ENCODE measurements at regions not wholly inside any gene's neighbourhood (a gene's known extent, or its start where the extent isn't known, plus 50 kb on each side); places are given as distances from the start of the nearest gene placed in this dataset.

- intact Hi-C loops (cut with micrococcal nuclease; ENCODE audit: unreplicated experiment) (no loop called here), in situ Hi-C loops (cut with HindIII; ENCODE audit: low pct_unique_long_range_greater_than_20kb, low sequenced_read_pairs) (no loop called here)
- no peaks in the 10 kb centered on the region for H3K27me3 ChIP-seq (ENCODE audit: control insufficient read depth, insufficient read depth, low read length)
- no peaks in the 10 kb centered on the region for H3K36me3 ChIP-seq (ENCODE audit: control insufficient read depth, insufficient read depth, low read length)
- no TSS peak for BruUV-seq (replicated peaks)
- DNase-seq (ENCODE audit: low read depth, low spot score), result no peak
- H3K4me1 ChIP-seq (ENCODE audit: control insufficient read depth, insufficient read depth, low read length), result no peaks in the 10 kb centered on the region
- POLR2A ChIA-PET, result interaction anchor here (0.6 kb wide), 1 partner anchor 11 kb away, joined by 3 read pairs; no protein-coding TSS in a partner anchor
- ATAC-seq, result no peak
- no peaks in the 10 kb centered on the region for H3K9me3 ChIP-seq (ENCODE audit: control insufficient read depth, insufficient read depth, low read depth, low read length)
- no peak overlapping the region for H3K27ac ChIP-seq (ENCODE audit: low read length)
- TF ChIP-seq REST (IDR thresholded peaks at IDR 0.05; ENCODE audit: insufficient read depth in 1 of 2, low read depth in 2 of 2, low read length in 1 of 2) (no peak), CTCF (IDR thresholded peaks at IDR 0.05) (no peak), POLR2AphosphoS5 (IDR thresholded peaks at IDR 0.05; ENCODE audit: low read depth, low read length) (no peak), TCF7L2 (IDR thresholded peaks at IDR 0.05; ENCODE audit: low read depth, low read length) (no peak), SIN3A (IDR thresholded peaks at IDR 0.05; ENCODE audit: borderline replicate concordance, insufficient read depth, low read depth, low read length) (no peak)
- no peak overlapping the region for H3K4me3 ChIP-seq (ENCODE audit: low read depth in 2 of 2, low read length in 2 of 2)
- CTCF ChIA-PET, result no interaction called here
Measured at GRCh38 chr2:24434541-24434940, 56.5 kb upstream of the NCOA1 start.

GRCh38 chr2:24432735-24433134, 58.3 kb upstream of the NCOA1 start:
- H3K27ac ChIP-seq (ENCODE audit: low read length), result no peak overlapping the region
- no peak for TF ChIP-seq REST (IDR thresholded peaks at IDR 0.05; ENCODE audit: insufficient read depth in 1 of 2, low read depth in 2 of 2, low read length in 1 of 2)
- no peaks in the 10 kb centered on the region for H3K4me1 ChIP-seq (ENCODE audit: control insufficient read depth, insufficient read depth, low read length)
- ATAC-seq (no peak), DNase-seq (ENCODE audit: low read depth, low spot score) (no peak)
- no peak overlapping the region for H3K4me3 ChIP-seq (ENCODE audit: low read depth in 2 of 2, low read length in 2 of 2)
- intact Hi-C loops (cut with micrococcal nuclease; ENCODE audit: unreplicated experiment), result no loop called here
- in situ Hi-C loops (cut with HindIII; ENCODE audit: low pct_unique_long_range_greater_than_20kb, low sequenced_read_pairs), result no loop called here
- POLR2A ChIA-PET, result no interaction called here
- BruUV-seq (replicated peaks), result no TSS peak
- no peaks in the 10 kb centered on the region for H3K9me3 ChIP-seq (ENCODE audit: control insufficient read depth, insufficient read depth, low read depth, low read length)
- H3K27me3 ChIP-seq (ENCODE audit: control insufficient read depth, insufficient read depth, low read length), result no peaks in the 10 kb centered on the region
- CTCF ChIA-PET, result no interaction called here
- no peaks in the 10 kb centered on the region for H3K36me3 ChIP-seq (ENCODE audit: control insufficient read depth, insufficient read depth, low read length)
